ENCODE measurements at regions not wholly inside any gene's neighbourhood (a gene's known extent, or its start where the extent isn't known, plus 50 kb on each side); places are given as distances from the start of the nearest gene placed in this dataset.
A peak's percentile ranks its signal among the peaks of the same experiment; 100 is the strongest.

DNA sequence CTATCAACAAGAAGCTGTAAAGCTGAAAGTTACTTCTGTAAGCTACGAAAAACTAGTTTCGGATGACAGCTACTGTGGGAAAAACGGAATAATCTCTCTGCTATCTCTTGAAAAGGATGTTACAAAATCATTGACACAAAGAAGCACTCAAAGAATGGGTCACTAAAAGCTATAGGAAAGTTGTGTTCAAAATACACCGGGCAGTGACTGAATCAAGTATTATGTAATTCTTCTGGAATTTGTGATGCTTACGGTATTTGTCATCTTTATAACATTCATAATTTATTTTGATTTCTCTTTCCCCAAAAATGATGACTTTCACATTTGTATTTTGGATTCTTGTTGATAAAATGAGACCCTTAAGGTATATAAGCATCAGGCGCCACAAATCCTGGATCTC, 112.1 kb upstream of the KLF6 start:
- TF ChIP-seq GABPA (IDR thresholded peaks at IDR 0.05; ENCODE audit: low read depth), result no peak
- no peak for TF ChIP-seq CTCF (IDR thresholded peaks at IDR 0.05; ENCODE audit: insufficient read depth, low read length)
- TF ChIP-seq, protein P1, sequence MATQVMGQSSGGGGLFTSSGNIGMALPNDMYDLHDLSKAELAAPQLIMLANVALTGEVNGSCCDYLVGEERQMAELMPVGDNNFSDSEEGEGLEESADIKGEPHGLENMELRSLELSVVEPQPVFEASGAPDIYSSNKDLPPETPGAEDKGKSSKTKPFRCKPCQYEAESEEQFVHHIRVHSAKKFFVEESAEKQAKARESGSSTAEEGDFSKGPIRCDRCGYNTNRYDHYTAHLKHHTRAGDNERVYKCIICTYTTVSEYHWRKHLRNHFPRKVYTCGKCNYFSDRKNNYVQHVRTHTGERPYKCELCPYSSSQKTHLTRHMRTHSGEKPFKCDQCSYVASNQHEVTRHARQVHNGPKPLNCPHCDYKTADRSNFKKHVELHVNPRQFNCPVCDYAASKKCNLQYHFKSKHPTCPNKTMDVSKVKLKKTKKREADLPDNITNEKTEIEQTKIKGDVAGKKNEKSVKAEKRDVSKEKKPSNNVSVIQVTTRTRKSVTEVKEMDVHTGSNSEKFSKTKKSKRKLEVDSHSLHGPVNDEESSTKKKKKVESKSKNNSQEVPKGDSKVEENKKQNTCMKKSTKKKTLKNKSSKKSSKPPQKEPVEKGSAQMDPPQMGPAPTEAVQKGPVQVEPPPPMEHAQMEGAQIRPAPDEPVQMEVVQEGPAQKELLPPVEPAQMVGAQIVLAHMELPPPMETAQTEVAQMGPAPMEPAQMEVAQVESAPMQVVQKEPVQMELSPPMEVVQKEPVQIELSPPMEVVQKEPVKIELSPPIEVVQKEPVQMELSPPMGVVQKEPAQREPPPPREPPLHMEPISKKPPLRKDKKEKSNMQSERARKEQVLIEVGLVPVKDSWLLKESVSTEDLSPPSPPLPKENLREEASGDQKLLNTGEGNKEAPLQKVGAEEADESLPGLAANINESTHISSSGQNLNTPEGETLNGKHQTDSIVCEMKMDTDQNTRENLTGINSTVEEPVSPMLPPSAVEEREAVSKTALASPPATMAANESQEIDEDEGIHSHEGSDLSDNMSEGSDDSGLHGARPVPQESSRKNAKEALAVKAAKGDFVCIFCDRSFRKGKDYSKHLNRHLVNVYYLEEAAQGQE (IDR thresholded peaks at IDR 0.05; ENCODE audit: insufficient replicate concordance, low read depth), result no peak
- no peak for TF ChIP-seq POLR2AphosphoS5 (IDR thresholded peaks at IDR 0.05; ENCODE audit: low read depth)
- no peak for TF ChIP-seq SPI1 (IDR thresholded peaks at IDR 0.05; ENCODE audit: borderline replicate concordance, low read depth)
- no peak for DNase-seq (ENCODE audit: low read depth in 1 of 2, low spot score in 1 of 2)
- Histone ChIP-seq H3K27ac (replicated peaks) (no peak overlapping the region), H3K4me3 (replicated peaks; ENCODE audit: insufficient read depth, low read length) (no peak overlapping the region), H3K27me3 (ENCODE audit: insufficient read depth, poor library complexity, severe bottlenecking) (no peaks in the 10 kb centered on the region)

- no peak for TF ChIP-seq CTCF (IDR thresholded peaks at IDR 0.05; ENCODE audit: insufficient read depth, low read length)
- TF ChIP-seq GABPA (IDR thresholded peaks at IDR 0.05; ENCODE audit: low read depth), result no peak
- no peak for TF ChIP-seq POLR2AphosphoS5 (IDR thresholded peaks at IDR 0.05; ENCODE audit: low read depth)
- TF ChIP-seq, protein P1 (IDR thresholded peaks at IDR 0.05; ENCODE audit: insufficient replicate concordance, low read depth), result no peak
- no peak for TF ChIP-seq SPI1 (IDR thresholded peaks at IDR 0.05; ENCODE audit: borderline replicate concordance, low read depth)
- Histone ChIP-seq H3K27me3 (ENCODE audit: insufficient read depth, poor library complexity, severe bottlenecking) (no peaks in the 10 kb centered on the region), H3K27ac (replicated peaks) (peak overlapping the region; percentile 47; the same call in 1 of the 2 replicates), H3K4me3 (replicated peaks; ENCODE audit: insufficient read depth, low read length) (no peak overlapping the region)
- DNase-seq (ENCODE audit: low read depth in 1 of 2, low spot score in 1 of 2), result peak in 1 of 2 experiments; percentile 43
Observed at GRCh38 chr10:3896161-3896560, 111.2 kb upstream of the KLF6 start.

DNA sequence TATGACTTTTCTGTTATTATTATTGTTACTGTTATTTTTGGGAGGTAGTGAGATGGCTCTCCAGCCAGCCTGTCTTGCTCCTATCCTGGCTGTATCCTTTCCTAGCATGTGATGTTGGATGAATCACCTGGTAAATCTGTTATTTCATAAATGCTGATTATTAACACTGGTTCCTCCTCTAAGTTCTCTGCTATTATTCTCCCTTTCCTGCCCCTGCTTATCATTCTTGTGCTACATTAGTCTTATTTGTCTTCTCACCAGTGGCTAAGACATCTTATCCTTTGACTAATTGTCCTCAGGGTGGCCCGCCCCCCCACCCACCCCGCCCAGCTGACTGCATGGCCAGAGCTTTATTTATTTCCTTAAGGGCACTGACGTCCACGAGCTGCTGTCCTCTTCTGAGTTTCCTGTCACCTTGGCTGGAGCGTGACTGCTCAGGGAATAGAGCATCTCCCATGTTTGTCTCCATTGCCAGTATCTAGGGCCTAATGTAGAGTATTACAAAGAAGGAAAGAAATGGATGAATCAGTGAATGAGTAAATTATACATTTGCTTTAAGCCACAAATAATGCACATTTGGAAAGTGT, 110.1 kb upstream of the KLF6 start:
- TF ChIP-seq GABPA (IDR thresholded peaks at IDR 0.05; ENCODE audit: low read depth) (no peak), CTCF (IDR thresholded peaks at IDR 0.05; ENCODE audit: insufficient read depth, low read length) (no peak), SPI1 (IDR thresholded peaks at IDR 0.05; ENCODE audit: borderline replicate concordance, low read depth) (no peak), POLR2AphosphoS5 (IDR thresholded peaks at IDR 0.05; ENCODE audit: low read depth) (no peak)
- TF ChIP-seq, protein P1 (IDR thresholded peaks at IDR 0.05; ENCODE audit: insufficient replicate concordance, low read depth), result no peak
- no peak for DNase-seq (ENCODE audit: low read depth in 1 of 2, low spot score in 1 of 2)
- Histone ChIP-seq H3K4me3 (replicated peaks; ENCODE audit: insufficient read depth, low read length) (no peak overlapping the region), H3K27me3 (ENCODE audit: insufficient read depth, poor library complexity, severe bottlenecking) (no peaks in the 10 kb centered on the region), H3K27ac (replicated peaks) (no peak overlapping the region; the same call in 1 of the 2 replicates)
